Nephron progenitor cell (in vitro differentiated cells): ENCODE measurements at regions not wholly inside any gene's neighbourhood (a gene's known extent, or its start where the extent isn't known, plus 50 kb on each side); places are given as distances from the start of the nearest gene placed in this dataset.
A peak's percentile ranks its signal among the peaks of the same experiment; 100 is the strongest.

Experiments used
- DNase-seq: peaks from one replicate; pipeline ENCODE4 v3.0.0; 2021
- H3K27ac Mint-ChIP-seq: 2 replicates; pipeline ENCODE4 v1.8.0; 2021; ENCODE audit warnings: mild to moderate bottlenecking, moderate library complexity, mixed read lengths
- H3K27me3 Mint-ChIP-seq: 2 replicates; pipeline ENCODE4 v1.8.0; 2021; ENCODE audit warnings: mild to moderate bottlenecking, low read depth, mixed read lengths; ENCODE audit not compliant: poor library complexity
- H3K36me3 Mint-ChIP-seq: 2 replicates; pipeline ENCODE4 v1.8.0; 2021; ENCODE audit warnings: low read depth, mixed read lengths
- H3K4me1 Mint-ChIP-seq: 2 replicates; pipeline ENCODE4 v1.8.0; 2021; ENCODE audit warnings: mixed read lengths
- H3K4me3 Mint-ChIP-seq: 2 replicates; pipeline ENCODE4 v1.8.0; 2021; ENCODE audit warnings: mild to moderate bottlenecking, moderate library complexity, mixed read lengths
- H3K9me3 Mint-ChIP-seq: 2 replicates; pipeline ENCODE4 v1.8.0; 2021; ENCODE audit warnings: mild to moderate bottlenecking, moderate library complexity, mixed read lengths
- CTCF ChIP-seq: fragments of 200-600 bp; sonication (generic); IDR thresholded peaks from 2 replicates; pipeline ENCODE4 v1.5.0; 2021; ENCODE audit warnings: antibody characterized with exemption

GRCh38 chr16:73750639-73751038 is 546.0 kb upstream of the PSMD7 start:
- Mint-ChIP-seq H3K4me3 (no peak overlapping the region), H3K9me3 (peaks cover 13% of the 10 kb centered on the region), H3K27me3 (peaks cover 7% of the 10 kb centered on the region), H3K27ac (peak overlapping the region; percentile 7), H3K36me3 (no peaks in the 10 kb centered on the region), H3K4me1 (peaks cover 9% of the 10 kb centered on the region)
- no peak for TF ChIP-seq CTCF
- DNase-seq: no peak

GRCh38 chr16:73747328-73747727 is 549.3 kb upstream of the PSMD7 start:
- Mint-ChIP-seq H3K4me1 (peaks cover 9% of the 10 kb centered on the region), H3K27me3 (no peaks in the 10 kb centered on the region), H3K36me3 (no peaks in the 10 kb centered on the region), H3K27ac (no peak overlapping the region), H3K4me3 (no peak overlapping the region), H3K9me3 (peaks cover 13% of the 10 kb centered on the region)
- no peak for DNase-seq
- TF ChIP-seq CTCF: no peak

- no peak for DNase-seq
- peaks cover 13% of the 10 kb centered on the region for H3K9me3 Mint-ChIP-seq
- no peak overlapping the region for H3K27ac Mint-ChIP-seq
- no peak for TF ChIP-seq CTCF
- no peak overlapping the region for H3K4me3 Mint-ChIP-seq
- no peaks in the 10 kb centered on the region for H3K27me3 Mint-ChIP-seq
- no peaks in the 10 kb centered on the region for H3K36me3 Mint-ChIP-seq
- H3K4me1 Mint-ChIP-seq: peaks cover 9% of the 10 kb centered on the region
Measured at GRCh38 chr16:73746554-73746953, 550.1 kb upstream of the PSMD7 start.

GRCh38 chr16:73743665-73744496 is 552.7 kb upstream of the PSMD7 start:
- peak; percentile 12 for TF ChIP-seq CTCF
- no peaks in the 10 kb centered on the region for H3K36me3 Mint-ChIP-seq
- H3K27ac Mint-ChIP-seq: no peak overlapping the region
- H3K9me3 Mint-ChIP-seq: peaks cover 19% of the 10 kb centered on the region
- peaks cover 4% of the 10 kb centered on the region for H3K27me3 Mint-ChIP-seq
- no peak for DNase-seq
- H3K4me3 Mint-ChIP-seq: no peak overlapping the region
- no peaks in the 10 kb centered on the region for H3K4me1 Mint-ChIP-seq

- no peak for DNase-seq
- no peak for TF ChIP-seq CTCF
- H3K9me3 Mint-ChIP-seq: peaks cover 18% of the 10 kb centered on the region
- no peaks in the 10 kb centered on the region for H3K36me3 Mint-ChIP-seq
- peaks cover 5% of the 10 kb centered on the region for H3K4me1 Mint-ChIP-seq
- peaks cover 13% of the 10 kb centered on the region for H3K27me3 Mint-ChIP-seq
- H3K4me3 Mint-ChIP-seq: no peak overlapping the region
- peak overlapping the region; percentile 78 for H3K27ac Mint-ChIP-seq
Measured at GRCh38 chr16:73739049-73739769, 557.4 kb upstream of the PSMD7 start.
